ENCODE measurements at regions not wholly inside any gene's neighbourhood (a gene's known extent, or its start where the extent isn't known, plus 50 kb on each side); places are given as distances from the start of the nearest gene placed in this dataset.

DNA sequence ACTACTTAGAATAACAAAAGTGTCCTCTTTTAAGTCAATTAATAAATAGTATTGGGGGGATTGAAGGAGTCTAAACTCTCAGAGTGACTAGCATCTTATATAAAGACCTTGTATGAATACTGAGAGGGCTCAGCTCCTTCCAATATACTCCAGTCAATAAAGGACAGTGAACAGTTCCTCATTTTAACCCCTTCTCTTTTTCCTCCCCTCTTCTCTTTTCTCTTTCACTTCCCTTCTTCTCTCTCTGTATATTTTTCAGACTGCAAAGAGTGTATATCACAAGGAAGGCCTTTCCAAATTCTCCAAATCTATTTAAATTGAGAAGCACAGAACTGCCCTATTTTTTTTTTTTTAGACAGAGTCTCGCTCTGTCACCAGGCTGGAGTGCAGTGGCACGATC is 99.5 kb downstream of the CD164 start:
- no peak for TF ChIP-seq EP300 (IDR thresholded peaks at IDR 0.05)
- TF ChIP-seq, protein P1, sequence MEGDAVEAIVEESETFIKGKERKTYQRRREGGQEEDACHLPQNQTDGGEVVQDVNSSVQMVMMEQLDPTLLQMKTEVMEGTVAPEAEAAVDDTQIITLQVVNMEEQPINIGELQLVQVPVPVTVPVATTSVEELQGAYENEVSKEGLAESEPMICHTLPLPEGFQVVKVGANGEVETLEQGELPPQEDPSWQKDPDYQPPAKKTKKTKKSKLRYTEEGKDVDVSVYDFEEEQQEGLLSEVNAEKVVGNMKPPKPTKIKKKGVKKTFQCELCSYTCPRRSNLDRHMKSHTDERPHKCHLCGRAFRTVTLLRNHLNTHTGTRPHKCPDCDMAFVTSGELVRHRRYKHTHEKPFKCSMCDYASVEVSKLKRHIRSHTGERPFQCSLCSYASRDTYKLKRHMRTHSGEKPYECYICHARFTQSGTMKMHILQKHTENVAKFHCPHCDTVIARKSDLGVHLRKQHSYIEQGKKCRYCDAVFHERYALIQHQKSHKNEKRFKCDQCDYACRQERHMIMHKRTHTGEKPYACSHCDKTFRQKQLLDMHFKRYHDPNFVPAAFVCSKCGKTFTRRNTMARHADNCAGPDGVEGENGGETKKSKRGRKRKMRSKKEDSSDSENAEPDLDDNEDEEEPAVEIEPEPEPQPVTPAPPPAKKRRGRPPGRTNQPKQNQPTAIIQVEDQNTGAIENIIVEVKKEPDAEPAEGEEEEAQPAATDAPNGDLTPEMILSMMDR (IDR thresholded peaks at IDR 0.05): no peak
